ENCODE measurements at regions not wholly inside any gene's neighbourhood (a gene's known extent, or its start where the extent isn't known, plus 50 kb on each side); places are given as distances from the start of the nearest gene placed in this dataset.

GRCh38 chr1:60234776-60235175, 161.2 kb upstream of the C1orf87 start:
- DNase-seq = no peak
- ATAC-seq = no peak
- Histone ChIP-seq H3K27ac (no peak overlapping the region), H3K36me3 (no peaks in the 10 kb centered on the region), H3K27me3 (no peaks in the 10 kb centered on the region), H3K9me3 (peaks cover 0 to 15% (median 0%) of the 10 kb centered on the region in 12 donors), H3K4me1 (no peaks in the 10 kb centered on the region), H3K4me3 (no peak overlapping the region)
- intact Hi-C loops (cut with DNase I) = no loop called here
- no peak for TF ChIP-seq CTCF (IDR thresholded peaks at IDR 0.05)
- no peak for TF ChIP-seq POLR2A (IDR thresholded peaks at IDR 0.05)
- 69 to 87% (median 79%) methylated on average over 2 of the region's 2 CpGs for WGBS, 4 donors

GRCh38 chr1:60229821-60230220, 156.3 kb upstream of the C1orf87 start:
- no peaks in the 10 kb centered on the region for H3K36me3 ChIP-seq
- peaks cover 0 to 5% (median 0%) of the 10 kb centered on the region in 9 donors for H3K27me3 ChIP-seq
- ATAC-seq (no peak), DNase-seq (no peak)
- H3K9me3 ChIP-seq = no peaks in the 10 kb centered on the region
- H3K4me1 ChIP-seq = no peaks in the 10 kb centered on the region
- intact Hi-C loops (cut with DNase I) = no loop called here
- no peak overlapping the region for H3K4me3 ChIP-seq
- H3K27ac ChIP-seq = no peak overlapping the region
- TF ChIP-seq POLR2A (IDR thresholded peaks at IDR 0.05) = no peak
- no peak for TF ChIP-seq CTCF (IDR thresholded peaks at IDR 0.05)

- WGBS, 4 donors = 89 to 97% (median 94%) methylated on average over 1 of the region's 1 CpG
- Histone ChIP-seq H3K4me3 (no peak overlapping the region), H3K4me1 (no peaks in the 10 kb centered on the region), H3K36me3 (no peaks in the 10 kb centered on the region), H3K27ac (no peak overlapping the region), H3K27me3 (peaks cover 0 to 5% (median 0%) of the 10 kb centered on the region in 9 donors), H3K9me3 (no peaks in the 10 kb centered on the region)
- no peak for ATAC-seq
- intact Hi-C loops (cut with DNase I) = no loop called here
- no peak for DNase-seq
- TF ChIP-seq CTCF (IDR thresholded peaks at IDR 0.05) (no peak), POLR2A (IDR thresholded peaks at IDR 0.05) (no peak)
Measured at GRCh38 chr1:60228041-60228491, 154.5 kb upstream of the C1orf87 start.

GRCh38 chr1:60227601-60228000, 154.0 kb upstream of the C1orf87 start:
- H3K27ac ChIP-seq = no peak overlapping the region
- DNase-seq (no peak), ATAC-seq (no peak)
- intact Hi-C loops (cut with DNase I) = no loop called here
- H3K27me3 ChIP-seq = peaks cover 0 to 5% (median 0%) of the 10 kb centered on the region in 9 donors
- H3K4me1 ChIP-seq = no peaks in the 10 kb centered on the region
- H3K9me3 ChIP-seq = no peaks in the 10 kb centered on the region
- H3K36me3 ChIP-seq = no peaks in the 10 kb centered on the region
- no peak overlapping the region for H3K4me3 ChIP-seq
- TF ChIP-seq POLR2A (IDR thresholded peaks at IDR 0.05) (no peak), CTCF (IDR thresholded peaks at IDR 0.05) (no peak)
